HepG2 (cell line): ENCODE measurements at regions not wholly inside any gene's neighbourhood (a gene's known extent, or its start where the extent isn't known, plus 50 kb on each side); places are given as distances from the start of the nearest gene placed in this dataset.

Experiments used
- AFF4 ChIP-seq: sonication (generic); formaldehyde crosslinking; IDR thresholded peaks from 2 replicates; pipeline ENCODE4 v1.4.0; 2020; ENCODE audit warnings: missing genetic modification reagents
- CBX1 ChIP-seq: IDR thresholded peaks from one replicate; pipeline ENCODE4 v1.6.1; 2016; ENCODE audit warnings: antibody characterized with exemption, low read depth
- EZH2 ChIP-seq: conservative IDR thresholded peaks from 2 replicates; pipeline ENCODE4 v1.6.1; 2012; ENCODE audit warnings: mild to moderate bottlenecking, low read depth, low read length, moderate library complexity
- GABPA ChIP-seq, 2 experiments: IDR thresholded peaks; 2 replicates each; pipeline ENCODE4 v1.6.1; 2011 to 2016; ENCODE audit warnings: low read depth in 2 of 2, low read length in 1 of 2, missing biosample characterization in 1 of 2, missing genetic modification characterization in 1 of 2
- MXI1 ChIP-seq: IDR thresholded peaks from 3 replicates; pipeline ENCODE4 v1.6.1; 2012; ENCODE audit warnings: low read depth, low read length, inconsistent platforms, borderline replicate concordance
- NFE2L2 ChIP-seq: fragments of 150-350 bp; IDR thresholded peaks from 2 replicates; pipeline ENCODE4 v1.6.1; 2014; ENCODE audit warnings: low read length
- SNRNP70 ChIP-seq: fragments of 200-400 bp; formaldehyde crosslinking; IDR thresholded peaks from 2 replicates; pipeline ENCODE4 v1.6.1; 2017; ENCODE audit warnings: mild to moderate bottlenecking, low read depth, low read length, moderate library complexity
- ZNF296 ChIP-seq: sonication (generic); formaldehyde crosslinking; conservative IDR thresholded peaks from 2 replicates; pipeline ENCODE4 v1.5.0; 2020; ENCODE audit warnings: mild to moderate bottlenecking, missing genetic modification reagents
- ZNF589 ChIP-seq: sonication (generic); formaldehyde crosslinking; conservative IDR thresholded peaks from 2 replicates; pipeline ENCODE4 v1.8.0; 2022; ENCODE audit warnings: mild to moderate bottlenecking, moderate library complexity, missing genetic modification reagents

- no peak for TF ChIP-seq MXI1
- no peak for TF ChIP-seq ZNF589 (CRISPR knock-in tag)
- TF ChIP-seq GABPA (IDR thresholded peaks at IDR 0.05; ENCODE audit: low read depth, low read length) = no peak
- no peak for TF ChIP-seq GABPA (CRISPR knock-in tag; IDR thresholded peaks at IDR 0.05; ENCODE audit: low read depth)
- no peak for TF ChIP-seq CBX1
- no peak for TF ChIP-seq EZH2
- no peak for TF ChIP-seq NFE2L2
- no peak for TF ChIP-seq ZNF296 (CRISPR knock-in tag)
- TF ChIP-seq AFF4 (CRISPR knock-in tag) = no peak
- TF ChIP-seq SNRNP70 = no peak
These were observed 91.2 kb downstream of the DLL1 start for GRCh38 chr6:170199716-170200115.
